Fibroblast of lung (primary cell): ENCODE measurements at regions not wholly inside any gene's neighbourhood (a gene's known extent, or its start where the extent isn't known, plus 50 kb on each side); places are given as distances from the start of the nearest gene placed in this dataset.

Experiments used
- DNase-seq, 2 donors: peaks; one replicate each; pipeline versions ENCODE4 v3.0.0 to v3.0.0-alpha.2; 2010; ENCODE audit warnings: low read depth in 2 of 2
- H2AFZ ChIP-seq: 2 replicates; pipeline ENCODE4 v1.5.1; 2012; ENCODE audit warnings: low read length, control low read depth, inconsistent platforms
- H3K27ac ChIP-seq: 2 replicates; pipeline ENCODE4 v1.5.1; 2011; ENCODE audit warnings: low read length, control low read depth; ENCODE audit not compliant: insufficient read depth
- H3K27me3 ChIP-seq: 2 replicates; pipeline ENCODE4 v1.5.1; 2011; ENCODE audit warnings: mild to moderate bottlenecking, low read length; ENCODE audit not compliant: control insufficient read depth, insufficient read depth
- H3K36me3 ChIP-seq: 2 replicates; pipeline ENCODE4 v1.5.1; 2011; ENCODE audit warnings: low read length; ENCODE audit not compliant: control insufficient read depth, insufficient read depth
- H3K4me1 ChIP-seq: 2 replicates; pipeline ENCODE4 v1.5.1; 2011; ENCODE audit warnings: low read length; ENCODE audit not compliant: control insufficient read depth, insufficient read depth; ENCODE audit errors: extremely low read depth
- H3K4me2 ChIP-seq: 2 replicates; pipeline ENCODE4 v1.5.1; 2011; ENCODE audit warnings: low read length, control low read depth; ENCODE audit not compliant: insufficient read depth; ENCODE audit errors: extremely low read depth
- H3K4me3 ChIP-seq, 4 experiments: fragments of 200-600 bp in 1 of 4; sonication (generic) in 1 of 4; replicated peaks in 1 of 4; 2 replicates each; pipeline ENCODE4 v1.5.1; 2011 to 2016; ENCODE audit warnings: low read length in 4 of 4, low read depth in 3 of 4, mild to moderate bottlenecking in 3 of 4, control low read depth in 2 of 4, inconsistent platforms in 1 of 4, mixed read lengths in 1 of 4; ENCODE audit not compliant: insufficient read depth in 1 of 4; ENCODE audit errors: control extremely low read depth in 1 of 4
- H3K79me2 ChIP-seq: 2 replicates; pipeline ENCODE4 v1.5.1; 2012; ENCODE audit warnings: mild to moderate bottlenecking, low read length, inconsistent platforms; ENCODE audit not compliant: control insufficient read depth, insufficient read depth
- H3K9ac ChIP-seq: 2 replicates; pipeline ENCODE4 v1.5.1; 2011; ENCODE audit warnings: mild to moderate bottlenecking, low read length, control low read depth; ENCODE audit not compliant: insufficient read depth
- H3K9me3 ChIP-seq: 2 replicates; pipeline ENCODE4 v1.5.1; 2012; ENCODE audit warnings: low read depth, low read length; ENCODE audit not compliant: control insufficient read depth, insufficient read depth
- H4K20me1 ChIP-seq: 2 replicates; pipeline ENCODE4 v1.5.1; 2011; ENCODE audit warnings: low read length; ENCODE audit not compliant: control insufficient read depth, insufficient read depth; ENCODE audit errors: extremely low read depth
- EZH2 ChIP-seq: IDR thresholded peaks from 2 replicates; pipeline ENCODE4 v1.5.1; 2012; ENCODE audit warnings: low read length, control low read depth, mild to moderate bottlenecking; ENCODE audit errors: missing control alignments
- TF ChIP-seq, protein P1 (sequence below), 2 donors: IDR thresholded peaks in 1 of 2; conservative IDR thresholded peaks in 1 of 2; 1 replicate in 1 of 2; 2 replicates in 1 of 2; pipeline ENCODE4 v1.5.1; 2011 to 2012; ENCODE audit warnings: low read length in 2 of 2, control low read depth in 1 of 2, inconsistent platforms in 1 of 2, low read depth in 1 of 2, mild to moderate bottlenecking in 1 of 2

DNA sequence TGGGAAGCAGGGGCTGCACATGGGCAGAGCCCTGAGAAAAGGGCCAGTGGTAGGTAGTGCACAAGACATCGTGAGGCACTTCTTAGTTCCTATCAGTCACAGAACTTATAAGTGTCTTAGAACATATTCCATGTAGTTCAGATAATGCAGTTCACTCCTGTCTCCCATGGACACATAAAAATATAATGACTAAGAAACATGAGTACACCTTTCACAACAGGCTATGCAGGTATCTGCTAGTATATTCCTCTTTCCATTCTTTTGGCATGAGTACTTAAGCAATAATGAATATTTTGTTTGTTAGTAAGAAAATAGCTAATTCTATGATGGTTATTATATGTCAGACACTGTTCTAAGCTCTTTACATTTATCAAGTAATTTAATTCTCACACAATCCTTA is 808.4 kb downstream of the BCL11A start:
- Histone ChIP-seq H3K4me1 (no peaks in the 10 kb centered on the region), H3K9me3 (no peaks in the 10 kb centered on the region), H3K9ac (no peak overlapping the region), H4K20me1 (no peaks in the 10 kb centered on the region), H3K79me2 (no peaks in the 10 kb centered on the region), H3K36me3 (no peaks in the 10 kb centered on the region), H2AFZ (no peak overlapping the region), H3K4me3 (no peak overlapping the region), H3K27me3 (no peaks in the 10 kb centered on the region), H3K4me2 (no peak overlapping the region), H3K27ac (no peak overlapping the region)
- TF ChIP-seq EZH2: no peak
- TF ChIP-seq, protein P1, sequence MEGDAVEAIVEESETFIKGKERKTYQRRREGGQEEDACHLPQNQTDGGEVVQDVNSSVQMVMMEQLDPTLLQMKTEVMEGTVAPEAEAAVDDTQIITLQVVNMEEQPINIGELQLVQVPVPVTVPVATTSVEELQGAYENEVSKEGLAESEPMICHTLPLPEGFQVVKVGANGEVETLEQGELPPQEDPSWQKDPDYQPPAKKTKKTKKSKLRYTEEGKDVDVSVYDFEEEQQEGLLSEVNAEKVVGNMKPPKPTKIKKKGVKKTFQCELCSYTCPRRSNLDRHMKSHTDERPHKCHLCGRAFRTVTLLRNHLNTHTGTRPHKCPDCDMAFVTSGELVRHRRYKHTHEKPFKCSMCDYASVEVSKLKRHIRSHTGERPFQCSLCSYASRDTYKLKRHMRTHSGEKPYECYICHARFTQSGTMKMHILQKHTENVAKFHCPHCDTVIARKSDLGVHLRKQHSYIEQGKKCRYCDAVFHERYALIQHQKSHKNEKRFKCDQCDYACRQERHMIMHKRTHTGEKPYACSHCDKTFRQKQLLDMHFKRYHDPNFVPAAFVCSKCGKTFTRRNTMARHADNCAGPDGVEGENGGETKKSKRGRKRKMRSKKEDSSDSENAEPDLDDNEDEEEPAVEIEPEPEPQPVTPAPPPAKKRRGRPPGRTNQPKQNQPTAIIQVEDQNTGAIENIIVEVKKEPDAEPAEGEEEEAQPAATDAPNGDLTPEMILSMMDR (conservative IDR thresholded peaks at IDR 0.05 in 1 of 2, IDR thresholded peaks at IDR 0.05 in 1 of 2; ENCODE audit: low read depth in 1 of 2, low read length in 2 of 2): no peak
- no peak for DNase-seq

DNA sequence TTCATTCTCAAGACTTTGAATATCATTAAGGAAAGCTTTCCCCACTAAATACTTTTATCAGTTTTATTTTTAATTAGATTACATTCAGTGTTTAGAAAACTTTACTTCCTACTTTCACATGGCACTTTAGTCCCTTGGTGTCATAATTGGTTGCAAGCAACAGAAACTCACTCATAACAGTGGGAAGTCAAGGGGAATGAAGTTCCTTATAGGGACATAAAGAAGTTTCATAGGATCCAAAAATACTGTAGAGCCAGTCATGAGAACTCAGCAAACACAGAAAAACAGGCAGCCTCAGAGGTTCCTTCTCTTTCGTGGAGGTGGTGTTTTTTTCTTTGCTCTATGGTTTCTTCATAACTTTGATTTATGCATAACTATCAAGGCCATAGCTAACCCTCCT is 809.0 kb downstream of the BCL11A start:
- H3K4me2 ChIP-seq: no peak overlapping the region
- H4K20me1 ChIP-seq: no peaks in the 10 kb centered on the region
- no peaks in the 10 kb centered on the region for H3K4me1 ChIP-seq
- no peaks in the 10 kb centered on the region for H3K9me3 ChIP-seq
- no peak overlapping the region for H3K9ac ChIP-seq
- H3K27me3 ChIP-seq: no peaks in the 10 kb centered on the region
- DNase-seq: no peak
- H3K4me3 ChIP-seq: no peak overlapping the region
- no peak for TF ChIP-seq EZH2
- TF ChIP-seq, protein P1 (conservative IDR thresholded peaks at IDR 0.05 in 1 of 2, IDR thresholded peaks at IDR 0.05 in 1 of 2; ENCODE audit: low read depth in 1 of 2, low read length in 2 of 2): no peak
- no peak overlapping the region for H3K27ac ChIP-seq
- no peak overlapping the region for H2AFZ ChIP-seq
- H3K36me3 ChIP-seq: no peaks in the 10 kb centered on the region
- no peaks in the 10 kb centered on the region for H3K79me2 ChIP-seq

DNA sequence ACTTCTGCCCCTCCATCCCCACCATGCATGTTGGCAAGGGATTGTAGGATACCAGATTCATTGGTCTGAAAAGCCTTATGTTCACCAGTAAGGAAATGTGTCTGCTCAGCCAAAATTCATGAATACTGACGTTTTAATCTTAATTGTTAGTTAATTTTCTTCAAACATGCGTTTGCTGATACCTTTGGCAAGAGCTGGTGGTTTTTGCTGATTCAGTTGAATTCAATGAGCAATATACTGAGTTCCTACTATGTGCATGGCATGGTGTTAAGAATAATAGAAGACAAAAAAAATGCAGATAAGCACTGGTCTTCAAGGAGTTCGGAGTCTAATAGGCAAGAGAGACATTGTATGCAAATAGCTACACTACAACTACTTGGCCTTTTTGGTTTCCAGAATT is 811.6 kb downstream of the BCL11A start:
- TF ChIP-seq, protein P1 (conservative IDR thresholded peaks at IDR 0.05 in 1 of 2, IDR thresholded peaks at IDR 0.05 in 1 of 2; ENCODE audit: low read depth in 1 of 2, low read length in 2 of 2): no peak
- no peak for TF ChIP-seq EZH2
- no peaks in the 10 kb centered on the region for H3K27me3 ChIP-seq
- H3K79me2 ChIP-seq: no peaks in the 10 kb centered on the region
- H3K9me3 ChIP-seq: no peaks in the 10 kb centered on the region
- no peak for DNase-seq
- no peaks in the 10 kb centered on the region for H4K20me1 ChIP-seq
- no peak overlapping the region for H3K4me3 ChIP-seq
- H3K27ac ChIP-seq: no peak overlapping the region
- no peak overlapping the region for H3K4me2 ChIP-seq
- no peak overlapping the region for H3K9ac ChIP-seq
- H3K4me1 ChIP-seq: no peaks in the 10 kb centered on the region
- no peaks in the 10 kb centered on the region for H3K36me3 ChIP-seq
- H2AFZ ChIP-seq: no peak overlapping the region
